Common myeloid progenitor, CD34-positive (primary cell): ENCODE measurements at regions not wholly inside any gene's neighbourhood (a gene's known extent, or its start where the extent isn't known, plus 50 kb on each side); places are given as distances from the start of the nearest gene placed in this dataset.

ENCODE experiments used
- CTCF ChIA-PET: fragments of 350-600 bp; sonication (Branson Sonifier 250); formaldehyde crosslinking; loops from one replicate; lab custom pipeline; 2021; ENCODE audit warnings: antibody characterized with exemption; lab: Charles Lee
- POLR2A ChIA-PET: fragments of 350-600 bp; sonication (Branson Sonifier 250); formaldehyde crosslinking; loops from one replicate; lab custom pipeline; 2021; ENCODE audit warnings: antibody characterized with exemption; lab: Charles Lee
- DNase-seq, 3 donors: peaks; one replicate each; pipeline versions ENCODE4 v3.0.0 to v3.0.0-alpha.2; 2013
- H3K27ac ChIP-seq, 2 experiments: 1 replicate in 1 of 2; 2 replicates in 1 of 2; pipeline ENCODE4 v1.7.0; 2013; ENCODE audit warnings: inconsistent platforms in 2 of 2, low read length in 2 of 2, mild to moderate bottlenecking in 2 of 2, low read depth in 1 of 2, moderate library complexity in 1 of 2; ENCODE audit not compliant: severe bottlenecking in 2 of 2, insufficient read depth in 1 of 2, poor library complexity in 1 of 2
- H3K27me3 ChIP-seq, 5 experiments: replicated peaks in 2 of 5; 1 replicate in 3 of 5; 2 replicates in 2 of 5; pipeline versions ENCODE4 v1.6.1 to v1.7.0; 2013; ENCODE audit warnings: low read length in 4 of 5, mild to moderate bottlenecking in 2 of 5, moderate library complexity in 2 of 5, inconsistent platforms in 1 of 5; ENCODE audit not compliant: insufficient read depth in 5 of 5, control insufficient read depth in 4 of 5
- H3K36me3 ChIP-seq, 4 experiments: 1 replicate in 2 of 4; 2 replicates in 2 of 4; pipeline versions ENCODE4 v1.6.1 to v1.7.0; 2013; ENCODE audit warnings: low read length in 3 of 4, control low read depth in 1 of 4, mild to moderate bottlenecking in 1 of 4; ENCODE audit not compliant: control insufficient read depth in 4 of 4, insufficient read depth in 4 of 4
- H3K4me1 ChIP-seq, 4 experiments: 1 replicate in 3 of 4; 2 replicates in 1 of 4; pipeline versions ENCODE4 v1.6.1 to v1.7.1; 2013; ENCODE audit warnings: low read length in 3 of 4, mild to moderate bottlenecking in 3 of 4, control low read depth in 1 of 4, inconsistent platforms in 1 of 4, moderate library complexity in 1 of 4; ENCODE audit not compliant: control insufficient read depth in 4 of 4, insufficient read depth in 4 of 4; ENCODE audit errors: control extremely low read depth in 1 of 4
- H3K4me3 ChIP-seq, 7 experiments: 1 replicate in 4 of 7; 2 replicates in 3 of 7; pipeline versions ENCODE4 v1.5.1 to v1.7.0; 2013; ENCODE audit warnings: mild to moderate bottlenecking in 7 of 7, low read length in 6 of 7, moderate library complexity in 6 of 7, inconsistent platforms in 2 of 7, low read depth in 2 of 7, control low read depth in 1 of 7; ENCODE audit not compliant: insufficient read depth in 4 of 7, control insufficient read depth in 1 of 7; ENCODE audit errors: extremely low read depth in 1 of 7
- H3K9me3 ChIP-seq, 5 experiments: 1 replicate in 4 of 5; 2 replicates in 1 of 5; pipeline versions ENCODE4 v1.6.1 to v1.7.1; 2013; ENCODE audit warnings: low read length in 4 of 5, mild to moderate bottlenecking in 2 of 5, inconsistent platforms in 1 of 5, low read depth in 1 of 5, moderate library complexity in 1 of 5; ENCODE audit not compliant: control insufficient read depth in 4 of 5, insufficient read depth in 2 of 5; ENCODE audit errors: control extremely low read depth in 1 of 5
- WGBS: methylation state at CpG from one replicate; pipeline ENCODE4 v1.1.5; 2013; ENCODE audit not compliant: insufficient coverage; 5-methylcytosine and 5-hydroxymethylcytosine counted together

DNA sequence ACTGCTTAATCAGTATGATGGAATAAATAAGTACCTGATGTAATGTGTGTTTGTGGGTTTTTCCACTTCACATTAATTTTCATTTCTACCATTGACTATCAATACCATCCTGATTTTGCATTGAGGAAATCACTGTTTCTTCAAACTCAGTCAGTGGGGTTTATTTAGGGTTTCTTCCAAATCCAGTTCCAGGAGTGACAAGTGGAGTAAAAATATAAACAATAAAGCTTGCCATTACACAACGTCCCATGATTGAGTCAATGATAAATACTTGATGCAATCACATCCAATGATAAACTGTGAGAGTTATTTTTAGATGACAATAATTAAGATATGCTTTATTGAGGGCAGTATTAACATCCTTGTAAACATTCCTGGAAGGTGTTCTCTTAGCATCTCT is 1037.4 kb upstream of the GJE1 start:
- H3K27ac ChIP-seq = no peak overlapping the region
- no peaks in the 10 kb centered on the region for H3K27me3 ChIP-seq
- ChIA-PET POLR2A (no interaction called here), CTCF (no interaction called here)
- no peaks in the 10 kb centered on the region for H3K9me3 ChIP-seq
- WGBS = no CpG with 5 or more reads among the region's 1 CpG
- no peaks in the 10 kb centered on the region for H3K4me1 ChIP-seq
- H3K4me3 ChIP-seq = no peak overlapping the region
- no peak for DNase-seq
- no peaks in the 10 kb centered on the region for H3K36me3 ChIP-seq

DNA sequence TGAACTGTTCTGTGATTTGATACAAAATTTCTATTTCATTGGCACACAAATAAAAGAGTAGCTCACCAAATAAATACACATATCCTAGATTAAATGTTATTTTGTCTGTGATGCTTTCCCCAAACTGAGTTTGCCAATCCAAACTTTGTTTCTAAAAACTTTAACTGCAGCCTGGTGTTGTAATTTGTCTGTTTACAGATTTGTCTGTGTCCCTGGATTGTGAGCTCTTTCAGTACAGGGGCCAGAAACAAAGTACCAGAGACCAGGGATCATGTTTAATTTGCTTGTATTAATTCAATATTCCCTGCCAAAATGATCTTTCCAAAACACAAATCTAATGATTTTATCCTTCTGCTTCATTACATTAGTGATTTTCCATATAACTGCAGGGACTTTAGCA is 1044.6 kb upstream of the GJE1 start:
- Histone ChIP-seq H3K4me3 (no peak overlapping the region), H3K27me3 (no peaks in the 10 kb centered on the region), H3K36me3 (no peaks in the 10 kb centered on the region), H3K27ac (no peak overlapping the region), H3K9me3 (no peaks in the 10 kb centered on the region), H3K4me1 (no peaks in the 10 kb centered on the region)
- ChIA-PET CTCF (no interaction called here), POLR2A (no interaction called here)
- DNase-seq = no peak

DNA sequence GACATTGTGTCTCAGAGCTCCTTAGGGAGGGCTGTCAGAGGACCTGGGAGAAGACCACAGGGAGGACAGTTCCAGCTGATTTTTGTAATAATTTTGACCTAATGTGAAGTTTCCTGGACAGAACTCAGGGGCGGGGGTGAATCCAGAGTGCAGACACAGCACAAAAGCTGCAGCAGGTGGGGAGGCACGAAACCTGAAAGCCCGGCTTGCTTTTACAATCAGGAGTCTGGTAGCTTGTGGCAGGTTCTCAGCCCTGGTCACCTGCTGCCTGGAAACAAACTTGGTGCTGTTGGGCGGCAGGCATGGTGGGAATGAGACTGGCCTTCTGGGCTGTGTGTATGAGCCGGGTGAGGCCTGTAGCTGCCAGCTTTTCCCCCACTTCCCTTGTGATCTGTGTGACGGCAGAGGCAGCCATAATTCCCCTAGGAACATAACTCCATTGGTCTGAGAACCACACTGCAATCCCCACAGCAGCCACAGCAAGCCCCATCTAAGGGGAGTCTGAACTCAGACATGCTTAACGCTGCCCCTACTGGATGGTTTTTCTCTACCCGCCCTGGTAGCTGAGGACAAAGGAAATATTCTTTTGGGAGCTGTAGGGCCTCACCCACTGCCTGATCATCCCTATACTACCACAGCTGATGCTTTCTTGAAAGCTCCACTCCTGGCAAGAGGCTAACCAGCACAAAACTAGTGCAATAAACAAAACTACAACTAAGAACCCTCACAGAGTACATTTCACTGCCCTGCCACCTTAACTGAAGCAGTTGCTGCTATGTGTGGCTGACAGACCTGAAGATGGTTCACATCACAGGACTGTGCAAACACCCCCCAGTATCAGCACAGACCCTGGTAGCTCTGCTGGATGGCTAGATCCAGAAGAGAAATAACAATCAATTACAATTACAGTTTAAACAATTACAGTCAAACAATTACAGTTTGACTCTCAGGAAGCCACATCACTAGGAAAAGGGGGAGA is 1055.1 kb upstream of the GJE1 start:
- CTCF ChIA-PET = interaction anchor here (0.9 kb wide), 1 partner anchor 20 kb away, joined by 3 read pairs; no protein-coding TSS in a partner anchor
- peak in 2 of 3 donors; percentile 8 for DNase-seq
- Histone ChIP-seq H3K36me3 (no peaks in the 10 kb centered on the region), H3K9me3 (peaks cover 0 to 2% (median 0%) of the 10 kb centered on the region in 5 experiments), H3K27me3 (no peaks in the 10 kb centered on the region), H3K27ac (no peak overlapping the region), H3K4me3 (no peak overlapping the region), H3K4me1 (no peaks in the 10 kb centered on the region)
- POLR2A ChIA-PET = no interaction called here
- WGBS = 86% methylated on average over 6 of the region's 8 CpGs

DNA sequence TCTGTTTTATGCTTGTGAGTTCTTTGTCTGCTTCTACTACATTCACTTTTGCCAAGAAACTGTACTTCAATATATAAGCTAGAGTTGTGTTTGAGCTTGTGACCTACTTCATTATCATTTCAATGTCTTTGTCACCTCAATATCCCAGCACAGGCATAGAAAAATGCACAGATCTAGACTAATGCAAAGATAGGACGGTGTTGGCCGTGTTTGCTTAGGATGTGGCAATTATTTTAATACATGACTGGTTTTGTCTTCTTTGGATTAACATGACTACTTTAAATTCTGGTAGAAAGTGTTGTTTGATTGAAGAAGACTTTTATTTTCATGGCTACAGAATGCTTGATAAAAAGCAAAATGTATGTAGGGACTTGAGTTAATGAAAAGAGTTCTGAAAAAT is 1075.0 kb upstream of the GJE1 start:
- DNase-seq = no peak
- H3K4me3 ChIP-seq = no peak overlapping the region
- ChIA-PET CTCF (interaction anchor here (1.0 kb wide), 1 partner anchor 20 kb away, joined by 3 read pairs; no protein-coding TSS in a partner anchor), POLR2A (no interaction called here)
- H3K9me3 ChIP-seq = no peaks in the 10 kb centered on the region
- 100% methylated on average over 2 of the region's 2 CpGs for WGBS
- peaks cover 0 to 9% (median 0%) of the 10 kb centered on the region in 4 experiments for H3K4me1 ChIP-seq
- H3K27me3 ChIP-seq = no peaks in the 10 kb centered on the region
- no peak overlapping the region for H3K27ac ChIP-seq
- no peaks in the 10 kb centered on the region for H3K36me3 ChIP-seq

DNA sequence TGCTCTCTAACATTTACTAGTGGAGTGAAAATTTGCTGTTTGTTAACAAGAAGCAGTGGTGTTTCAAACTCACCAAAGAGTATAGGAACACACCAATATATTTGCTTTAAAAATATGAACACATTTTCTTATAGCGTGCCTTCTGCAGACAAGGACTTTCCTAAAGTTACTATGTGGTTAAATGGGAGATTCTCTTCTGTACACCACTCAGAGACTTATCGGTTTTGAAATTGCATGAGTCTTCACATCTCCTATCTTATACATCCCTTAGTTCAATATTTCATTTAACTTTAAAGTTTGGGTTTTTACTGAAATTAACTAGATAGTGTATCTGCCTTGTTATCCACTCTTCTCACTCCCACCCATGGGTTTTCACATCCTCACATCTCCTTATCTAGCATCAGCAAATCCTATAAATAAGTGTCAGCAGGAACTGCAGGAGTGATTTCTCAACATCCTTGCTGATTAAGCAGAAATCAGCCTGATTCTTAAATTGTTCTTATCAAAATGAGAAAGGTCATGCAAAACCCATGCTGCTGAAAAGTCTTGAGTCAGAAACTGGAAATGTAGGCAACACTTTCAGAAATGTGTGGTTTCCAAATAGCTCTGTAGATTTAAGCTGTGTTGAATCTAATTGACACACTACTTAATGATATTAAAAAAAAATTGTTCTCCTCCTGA is 1075.6 kb upstream of the GJE1 start:
- no peak overlapping the region for H3K27ac ChIP-seq
- peaks cover 0 to 9% (median 0%) of the 10 kb centered on the region in 4 experiments for H3K4me1 ChIP-seq
- H3K9me3 ChIP-seq = no peaks in the 10 kb centered on the region
- WGBS = no CpG with 5 or more reads among the region's 2 CpGs
- CTCF ChIA-PET = interaction anchor here (1.0 kb wide), 1 partner anchor 20 kb away, joined by 3 read pairs; no protein-coding TSS in a partner anchor
- no peak overlapping the region for H3K4me3 ChIP-seq
- no peaks in the 10 kb centered on the region for H3K27me3 ChIP-seq
- DNase-seq = peak in 2 of 3 donors; percentile 4 to 15
- POLR2A ChIA-PET = no interaction called here
- H3K36me3 ChIP-seq = no peaks in the 10 kb centered on the region

DNA sequence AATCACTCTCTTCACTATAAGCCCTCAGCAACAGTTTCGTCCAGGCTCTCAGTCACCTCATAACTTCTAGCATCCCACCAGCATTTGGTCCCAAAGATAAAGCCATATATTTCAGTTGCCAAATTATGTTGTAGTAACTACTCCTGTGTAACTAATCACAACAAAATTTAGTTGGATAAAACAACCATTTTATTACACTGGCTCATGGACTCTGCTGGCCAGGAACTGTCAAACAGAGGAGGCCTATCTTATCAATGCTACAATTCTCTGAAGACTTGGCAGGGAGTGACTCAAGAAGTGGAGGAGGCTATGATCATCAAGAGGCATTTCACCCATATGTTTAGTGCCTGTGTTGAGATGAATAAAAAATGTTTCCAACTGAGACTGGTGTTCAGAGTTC is 1082.3 kb upstream of the GJE1 start:
- Histone ChIP-seq H3K9me3 (peaks cover 0 to 1% (median 0%) of the 10 kb centered on the region in 5 experiments), H3K4me3 (no peak overlapping the region), H3K27me3 (no peaks in the 10 kb centered on the region), H3K4me1 (no peaks in the 10 kb centered on the region), H3K27ac (no peak overlapping the region), H3K36me3 (no peaks in the 10 kb centered on the region)
- no peak for DNase-seq
- CTCF ChIA-PET = no interaction called here
- POLR2A ChIA-PET = no interaction called here
- 80% methylated on average over 1 of the region's 1 CpG for WGBS

DNA sequence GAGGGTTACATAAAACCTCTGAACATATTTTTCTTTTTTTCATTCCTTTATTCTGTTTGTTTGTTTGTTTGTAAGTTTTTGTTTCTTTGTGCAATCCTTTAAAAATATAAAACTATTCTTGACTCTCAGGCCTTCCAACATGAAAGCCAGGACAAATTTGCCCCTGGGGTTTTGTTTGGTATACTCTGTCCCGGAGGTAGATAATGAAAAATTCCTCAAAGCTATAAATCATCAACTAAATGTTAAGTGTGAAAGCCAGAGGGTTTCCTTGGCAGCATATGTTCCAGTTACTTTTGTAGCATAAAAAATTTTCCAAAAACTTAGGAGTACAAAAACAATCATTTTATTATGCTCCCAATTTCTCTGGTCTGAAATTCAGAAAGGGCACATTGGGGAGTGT is 1084.3 kb upstream of the GJE1 start:
- CTCF ChIA-PET = no interaction called here
- no peaks in the 10 kb centered on the region for H3K4me1 ChIP-seq
- H3K9me3 ChIP-seq = peaks cover 0 to 1% (median 0%) of the 10 kb centered on the region in 5 experiments
- H3K4me3 ChIP-seq = no peak overlapping the region
- POLR2A ChIA-PET = no interaction called here
- H3K36me3 ChIP-seq = no peaks in the 10 kb centered on the region
- no peak for DNase-seq
- WGBS = no CpG with 5 or more reads among the region's 1 CpG
- H3K27me3 ChIP-seq = no peaks in the 10 kb centered on the region
- no peak overlapping the region for H3K27ac ChIP-seq
